DOHH2 (cell line): ENCODE measurements at regions not wholly inside any gene's neighbourhood (a gene's known extent, or its start where the extent isn't known, plus 50 kb on each side); places are given as distances from the start of the nearest gene placed in this dataset.

Experiments used
- H3F3A ChIP-seq: fragments of 200-600 bp; sonication (generic), shearing (Covaris generic); 2 replicates; pipeline ENCODE4 v1.6.0; 2016; ENCODE audit warnings: antibody characterized with exemption, mild to moderate bottlenecking; ENCODE audit not compliant: control insufficient read depth, insufficient read depth
- H3K27ac ChIP-seq: fragments of 200-600 bp; sonication (generic); 2 replicates; pipeline ENCODE4 v1.5.1; 2014; ENCODE audit warnings: low read depth, mild to moderate bottlenecking, low read length, moderate library complexity
- H3K27me3 ChIP-seq: fragments of 200-600 bp; sonication (generic); 2 replicates; pipeline ENCODE4 v1.6.1; 2014; ENCODE audit warnings: mild to moderate bottlenecking, low read length, mixed read lengths; ENCODE audit not compliant: control insufficient read depth
- H3K36me3 ChIP-seq: fragments of 200-600 bp; sonication (generic); 2 replicates; pipeline ENCODE4 v1.6.1; 2014; ENCODE audit warnings: mild to moderate bottlenecking, low read length, moderate library complexity, mixed read lengths; ENCODE audit not compliant: control insufficient read depth
- H3K4me1 ChIP-seq: fragments of 200-600 bp; sonication (generic); 2 replicates; pipeline ENCODE4 v1.6.1; 2014; ENCODE audit warnings: mild to moderate bottlenecking, low read length, mixed read lengths; ENCODE audit not compliant: control insufficient read depth
- H3K4me2 ChIP-seq: fragments of 200-600 bp; sonication (generic); 2 replicates; pipeline ENCODE4 v1.6.0; 2014; ENCODE audit warnings: mild to moderate bottlenecking, low read length, moderate library complexity
- H3K4me3 ChIP-seq: fragments of 200-600 bp; sonication (generic); 2 replicates; pipeline ENCODE4 v1.5.1; 2014; ENCODE audit warnings: mild to moderate bottlenecking, low read length, mixed read lengths
- H3K79me2 ChIP-seq: fragments of 200-600 bp; sonication (generic); 2 replicates; pipeline ENCODE4 v1.6.1; 2014; ENCODE audit warnings: mild to moderate bottlenecking, low read length, mixed read lengths; ENCODE audit not compliant: control insufficient read depth
- H3K9me2 ChIP-seq: fragments of 200-600 bp; sonication (generic); replicated peaks from 2 replicates; pipeline ENCODE4 v1.6.1; 2014; ENCODE audit warnings: mild to moderate bottlenecking, low read length, mixed read lengths; ENCODE audit not compliant: control insufficient read depth
- H3K9me3 ChIP-seq: fragments of 200-600 bp; sonication (generic); 2 replicates; pipeline ENCODE4 v1.6.1; 2014; ENCODE audit warnings: antibody characterized with exemption, low read length, mixed read lengths; ENCODE audit not compliant: control insufficient read depth, insufficient read depth
- H4K20me1 ChIP-seq: fragments of 200-600 bp; sonication (generic); 2 replicates; pipeline ENCODE4 v1.6.0; 2014; ENCODE audit warnings: low read depth, mild to moderate bottlenecking, antibody characterized with exemption, low read length, moderate library complexity; ENCODE audit not compliant: control insufficient read depth, insufficient read depth
- EZH2phosphoT487 ChIP-seq: fragments of 200-600 bp; sonication (generic); IDR thresholded peaks from 2 replicates; pipeline ENCODE4 v1.6.1; 2017; ENCODE audit warnings: borderline replicate concordance, mild to moderate bottlenecking, antibody characterized with exemption, low read length, moderate library complexity, mixed read lengths
- TF ChIP-seq, protein P1 (sequence below): fragments of 200-600 bp; sonication (generic); IDR thresholded peaks from one replicate; pipeline ENCODE4 v1.5.1; 2014; ENCODE audit warnings: antibody characterized with exemption, mild to moderate bottlenecking, low read depth, low read length; ENCODE audit not compliant: poor library complexity, severe bottlenecking

DNA sequence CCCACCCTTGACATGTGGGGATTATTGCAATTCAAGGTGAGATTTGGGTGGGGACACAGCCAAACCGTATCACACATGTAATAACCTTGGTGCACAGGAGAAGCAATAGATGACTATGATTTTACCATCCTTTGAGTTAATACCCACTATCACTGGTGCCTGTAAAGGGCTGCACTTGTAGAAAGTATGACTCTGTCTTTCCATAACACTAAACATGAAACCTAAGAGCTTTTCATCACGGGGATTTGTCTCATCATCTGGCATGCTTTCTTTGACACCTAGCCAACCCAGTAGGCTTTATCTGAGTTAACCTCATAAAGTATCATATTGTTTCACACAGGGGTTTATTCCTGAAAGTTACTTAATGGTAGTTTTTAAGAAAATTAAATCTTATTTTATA, 188.9 kb upstream of the TNC start:
- Histone ChIP-seq H3K4me2 (no peak overlapping the region), H3K79me2 (no peaks in the 10 kb centered on the region), H3K9me3 (no peaks in the 10 kb centered on the region), H4K20me1 (no peaks in the 10 kb centered on the region), H3K27me3 (no peaks in the 10 kb centered on the region), H3K27ac (no peak overlapping the region), H3F3A (no peaks in the 10 kb centered on the region), H3K4me3 (no peak overlapping the region), H3K9me2 (no peaks in the 10 kb centered on the region), H3K36me3 (no peaks in the 10 kb centered on the region), H3K4me1 (no peaks in the 10 kb centered on the region)
- TF ChIP-seq, protein P1, sequence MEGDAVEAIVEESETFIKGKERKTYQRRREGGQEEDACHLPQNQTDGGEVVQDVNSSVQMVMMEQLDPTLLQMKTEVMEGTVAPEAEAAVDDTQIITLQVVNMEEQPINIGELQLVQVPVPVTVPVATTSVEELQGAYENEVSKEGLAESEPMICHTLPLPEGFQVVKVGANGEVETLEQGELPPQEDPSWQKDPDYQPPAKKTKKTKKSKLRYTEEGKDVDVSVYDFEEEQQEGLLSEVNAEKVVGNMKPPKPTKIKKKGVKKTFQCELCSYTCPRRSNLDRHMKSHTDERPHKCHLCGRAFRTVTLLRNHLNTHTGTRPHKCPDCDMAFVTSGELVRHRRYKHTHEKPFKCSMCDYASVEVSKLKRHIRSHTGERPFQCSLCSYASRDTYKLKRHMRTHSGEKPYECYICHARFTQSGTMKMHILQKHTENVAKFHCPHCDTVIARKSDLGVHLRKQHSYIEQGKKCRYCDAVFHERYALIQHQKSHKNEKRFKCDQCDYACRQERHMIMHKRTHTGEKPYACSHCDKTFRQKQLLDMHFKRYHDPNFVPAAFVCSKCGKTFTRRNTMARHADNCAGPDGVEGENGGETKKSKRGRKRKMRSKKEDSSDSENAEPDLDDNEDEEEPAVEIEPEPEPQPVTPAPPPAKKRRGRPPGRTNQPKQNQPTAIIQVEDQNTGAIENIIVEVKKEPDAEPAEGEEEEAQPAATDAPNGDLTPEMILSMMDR: no peak
- TF ChIP-seq EZH2phosphoT487: no peak

DNA sequence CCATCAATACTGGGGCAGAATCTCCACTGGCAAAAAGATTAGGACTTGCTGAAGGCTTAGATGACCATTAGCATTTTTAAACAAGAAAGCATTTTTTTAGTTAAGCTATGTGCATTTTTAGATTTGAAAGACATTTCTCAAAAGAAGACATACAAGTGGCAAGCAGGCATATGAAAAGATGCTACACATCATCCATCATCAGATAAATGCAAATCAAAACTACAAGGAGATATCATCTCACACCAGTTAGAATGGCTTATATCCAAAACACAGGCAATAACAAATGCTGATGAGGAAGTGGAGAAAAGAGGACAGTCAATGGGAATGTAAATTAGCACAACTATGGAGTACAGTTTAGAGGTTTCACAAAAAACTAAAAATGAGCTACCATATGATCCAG, 195.6 kb upstream of the TNC start:
- Histone ChIP-seq H3K27me3 (no peaks in the 10 kb centered on the region), H3K4me1 (no peaks in the 10 kb centered on the region), H3K4me2 (no peak overlapping the region), H3K79me2 (no peaks in the 10 kb centered on the region), H4K20me1 (no peaks in the 10 kb centered on the region), H3K4me3 (no peak overlapping the region), H3K36me3 (no peaks in the 10 kb centered on the region), H3K9me3 (no peaks in the 10 kb centered on the region), H3F3A (no peaks in the 10 kb centered on the region), H3K9me2 (no peaks in the 10 kb centered on the region), H3K27ac (no peak overlapping the region)
- TF ChIP-seq EZH2phosphoT487: no peak
- TF ChIP-seq, protein P1: no peak

DNA sequence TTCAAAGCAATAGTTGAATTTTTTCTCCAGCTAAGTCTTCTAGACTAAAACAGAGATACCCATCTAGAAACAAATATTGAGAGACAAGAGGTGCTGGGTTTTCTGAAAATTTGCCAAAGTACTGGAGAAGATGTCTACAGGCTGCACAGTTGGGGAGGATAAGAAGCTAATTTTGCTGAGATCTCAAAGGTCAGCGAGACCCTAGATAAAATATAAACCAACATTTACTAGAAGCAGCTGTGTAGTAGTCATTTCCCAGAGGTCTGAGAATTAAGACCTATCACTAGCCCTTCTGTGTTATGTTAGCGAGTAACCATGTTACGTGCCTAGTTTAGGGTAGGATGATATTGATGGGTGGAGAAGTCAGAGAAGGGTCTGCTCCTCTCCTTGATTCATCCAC, 208.5 kb upstream of the TNC start:
- Histone ChIP-seq H3K27ac (no peak overlapping the region), H3K4me3 (no peak overlapping the region), H3K79me2 (no peaks in the 10 kb centered on the region), H3K9me3 (no peaks in the 10 kb centered on the region), H4K20me1 (no peaks in the 10 kb centered on the region), H3F3A (no peaks in the 10 kb centered on the region), H3K9me2 (no peaks in the 10 kb centered on the region), H3K36me3 (no peaks in the 10 kb centered on the region), H3K4me1 (no peaks in the 10 kb centered on the region), H3K4me2 (no peak overlapping the region), H3K27me3 (no peaks in the 10 kb centered on the region)
- no peak for TF ChIP-seq EZH2phosphoT487
- TF ChIP-seq, protein P1: no peak
